ENCODE measurements at regions not wholly inside any gene's neighbourhood (a gene's known extent, or its start where the extent isn't known, plus 50 kb on each side); places are given as distances from the start of the nearest gene placed in this dataset.

DNA sequence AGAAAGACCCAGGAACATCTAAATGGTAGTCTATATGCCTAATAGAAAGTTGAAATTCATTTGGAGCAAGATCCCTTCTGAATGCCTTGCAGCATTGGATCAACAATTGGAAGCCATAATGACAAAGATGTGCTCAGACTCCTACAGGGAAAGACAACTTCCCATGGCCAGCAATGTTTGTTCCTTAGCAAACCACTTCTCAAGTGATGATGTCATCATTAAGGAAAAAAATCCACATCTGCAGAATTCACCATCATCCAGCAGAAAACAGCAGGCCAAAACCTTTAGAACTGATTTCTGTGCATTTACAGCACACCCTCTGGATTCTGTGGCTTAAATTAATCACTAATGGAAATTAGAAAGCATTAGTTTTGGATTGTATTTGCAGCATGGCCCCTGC lies 82.4 kb upstream of the ZIC3 start:
- no peak for DNase-seq

- DNase-seq = no peak
Observed at GRCh38 chrX:137482136-137482535, 83.8 kb upstream of the ZIC3 start.

GRCh38 chrX:137479386-137479785 lies 86.5 kb upstream of the ZIC3 start:
- DNase-seq = no peak

GRCh38 chrX:137441711-137442110 lies 124.2 kb upstream of the ZIC3 start:
- DNase-seq = no peak

DNA sequence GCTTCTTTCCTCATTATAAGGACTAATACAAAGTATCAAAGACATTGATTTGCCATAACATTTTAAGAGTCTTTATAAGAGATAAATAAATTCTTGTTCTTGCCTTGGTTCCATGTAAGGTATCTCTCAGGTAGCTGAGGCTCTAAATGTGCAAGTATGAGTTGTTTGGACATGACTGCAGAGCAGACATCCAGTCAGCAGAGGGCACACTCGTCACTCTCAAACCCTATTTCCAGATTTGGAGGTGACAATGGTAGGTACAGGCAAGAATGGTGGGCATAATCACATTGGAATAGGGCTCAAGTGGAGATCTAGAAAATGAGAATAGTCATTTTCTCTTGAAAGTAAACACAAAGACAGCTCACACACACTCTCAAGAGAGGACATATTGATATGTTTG lies 133.3 kb upstream of the ZIC3 start:
- DNase-seq = no peak

- DNase-seq = no peak
Observed at GRCh38 chrX:137431693-137432488, 134.0 kb upstream of the ZIC3 start.

GRCh38 chrX:137430984-137431475 lies 134.9 kb upstream of the ZIC3 start:
- no peak for DNase-seq

GRCh38 chrX:137430301-137430700 lies 135.6 kb upstream of the ZIC3 start:
- no peak for DNase-seq

- no peak for DNase-seq
Observed at GRCh38 chrX:137428766-137429591, 136.9 kb upstream of the ZIC3 start.

DNA sequence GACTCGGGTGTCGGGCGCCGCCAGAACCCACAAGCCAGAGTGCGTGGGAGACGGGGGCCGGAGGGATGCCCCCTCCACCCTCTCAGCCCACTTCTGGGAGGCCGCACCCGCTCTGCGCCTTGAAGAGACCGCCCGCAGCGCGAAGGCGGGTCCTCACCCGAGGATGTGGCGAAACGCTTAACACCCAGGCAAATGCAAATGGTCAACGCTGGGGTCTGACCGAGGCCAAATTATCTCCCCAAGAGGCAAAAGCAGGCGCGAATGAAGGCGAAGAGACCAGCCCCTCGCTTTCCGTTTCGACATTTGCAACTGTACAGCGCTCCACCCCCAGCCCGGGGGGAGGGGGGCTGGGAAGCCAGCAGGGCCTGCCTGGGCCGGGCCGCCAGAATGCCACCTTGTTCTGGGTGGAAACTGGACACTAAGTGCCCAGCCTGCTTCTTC lies 137.7 kb upstream of the ZIC3 start:
- DNase-seq = no peak

DNA sequence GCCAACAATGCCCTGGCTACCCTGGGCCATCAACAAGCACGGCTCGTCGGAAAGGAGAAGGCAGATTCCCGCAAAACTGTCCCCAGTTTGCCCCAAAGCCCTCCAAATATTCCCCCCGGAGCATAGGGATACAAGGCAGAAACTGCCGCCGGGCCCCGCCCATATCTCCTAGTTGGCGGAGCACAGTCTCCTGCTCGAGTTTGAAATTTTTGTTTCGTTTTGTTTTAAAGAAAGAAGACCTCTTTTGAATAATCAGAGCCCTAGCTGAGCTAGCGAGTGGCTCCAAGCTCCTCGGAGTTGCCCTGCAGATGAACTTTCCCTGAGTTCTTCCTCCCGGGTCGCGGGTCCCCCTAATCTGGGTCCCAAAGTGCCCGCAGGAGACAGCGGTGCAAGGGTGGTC lies 138.1 kb upstream of the ZIC3 start:
- no peak for DNase-seq

- DNase-seq = no peak
Observed at GRCh38 chrX:137427426-137427778, 138.5 kb upstream of the ZIC3 start.

DNA sequence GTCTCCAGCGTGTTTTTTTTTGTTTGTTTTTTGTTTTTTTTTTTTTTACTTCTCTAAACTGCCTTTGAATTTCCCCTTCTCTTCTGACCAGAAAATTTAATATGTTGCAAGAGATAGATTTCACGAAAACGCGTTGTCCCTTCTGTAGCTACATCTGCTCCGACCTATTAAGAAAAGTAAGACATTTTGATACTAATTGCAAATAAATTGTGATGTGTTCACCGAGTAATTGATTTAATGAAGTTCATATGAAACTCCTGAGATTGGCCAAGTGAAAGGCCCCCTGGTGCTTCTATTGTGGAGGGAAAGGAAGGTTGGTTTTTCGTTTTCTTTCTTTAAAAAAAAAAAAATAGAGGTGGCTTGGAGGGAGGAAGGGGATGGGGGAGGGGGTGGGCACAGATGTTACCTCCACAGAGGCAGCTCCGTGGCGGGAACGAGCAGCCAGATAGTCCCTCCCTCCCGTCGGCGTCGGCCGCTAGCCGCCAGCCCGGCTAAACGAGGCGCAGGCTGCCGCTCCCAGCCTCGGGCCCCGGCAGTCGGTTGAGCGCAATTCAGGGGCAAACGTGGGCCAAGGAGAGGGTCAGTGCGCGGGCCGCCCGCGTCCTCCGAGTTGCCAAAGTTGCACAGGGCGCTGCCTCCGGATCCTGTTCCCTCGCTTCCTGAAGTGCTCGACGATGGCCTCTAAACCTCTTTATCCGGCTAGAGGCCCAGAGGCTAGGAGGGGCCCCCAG lies 139.1 kb upstream of the ZIC3 start:
- no peak for DNase-seq

- DNase-seq = no peak
Observed at GRCh38 chrX:137425986-137426385, 139.9 kb upstream of the ZIC3 start.

- no peak for DNase-seq
Observed at GRCh38 chrX:137425273-137425902, 140.5 kb upstream of the ZIC3 start.

DNA sequence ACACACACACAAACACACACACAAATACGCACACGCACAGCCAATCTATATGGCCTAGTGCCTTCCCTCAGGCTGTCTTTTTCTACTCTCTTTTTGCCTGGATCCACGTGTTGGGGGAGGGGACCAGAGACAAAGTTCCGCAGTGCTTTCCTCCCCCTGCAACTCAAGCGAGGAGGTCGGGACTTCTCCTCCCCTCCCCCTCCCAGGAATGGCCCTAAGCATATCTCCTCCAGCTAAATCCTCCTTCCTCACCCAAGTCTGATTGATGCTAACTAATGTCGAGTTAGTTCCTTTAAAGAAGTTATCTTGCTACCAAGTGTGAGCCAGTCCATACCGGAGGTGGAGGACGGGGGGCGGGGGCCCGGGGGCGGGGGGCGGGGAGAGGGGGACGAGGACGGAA lies 141.2 kb upstream of the ZIC3 start:
- no peak for DNase-seq

DNA sequence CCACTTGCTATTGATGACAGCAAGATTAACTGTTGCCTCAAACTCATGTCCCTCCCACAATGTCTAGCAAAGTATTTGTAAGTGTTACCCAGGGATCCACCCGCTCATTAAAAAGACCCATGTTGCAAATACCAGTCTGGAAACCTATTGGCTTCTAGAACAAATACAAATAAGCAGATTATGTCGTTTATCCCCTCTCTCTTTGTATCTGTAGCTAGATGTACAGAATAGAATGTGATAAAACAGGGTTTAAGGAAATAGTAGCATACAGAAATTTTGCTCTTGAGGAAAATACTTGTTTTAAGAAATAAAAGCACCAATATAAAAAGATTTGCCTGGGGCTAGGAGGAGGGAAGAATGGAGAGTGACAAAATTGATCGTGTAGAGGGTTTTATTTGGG lies 142.7 kb upstream of the ZIC3 start:
- DNase-seq = no peak

DNA sequence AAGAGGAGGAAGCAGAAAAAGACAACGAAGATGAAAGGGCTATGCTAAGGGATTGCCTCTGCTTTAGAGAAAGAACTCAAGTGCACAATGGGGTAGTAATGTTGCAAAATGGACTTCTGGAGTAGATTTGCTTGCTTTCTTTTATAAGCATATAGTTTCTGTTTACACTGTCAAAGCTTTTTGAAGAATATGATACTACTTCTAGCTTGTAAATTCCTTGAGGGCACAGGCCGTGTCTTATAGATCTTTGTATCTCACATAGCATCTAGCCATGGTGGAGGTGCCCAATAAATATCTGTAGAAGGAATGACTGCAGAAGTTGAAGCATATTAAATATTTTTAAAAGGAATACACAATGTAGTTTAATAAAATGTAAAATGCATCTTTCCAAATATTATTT lies 147.8 kb upstream of the ZIC3 start:
- no peak for DNase-seq

DNA sequence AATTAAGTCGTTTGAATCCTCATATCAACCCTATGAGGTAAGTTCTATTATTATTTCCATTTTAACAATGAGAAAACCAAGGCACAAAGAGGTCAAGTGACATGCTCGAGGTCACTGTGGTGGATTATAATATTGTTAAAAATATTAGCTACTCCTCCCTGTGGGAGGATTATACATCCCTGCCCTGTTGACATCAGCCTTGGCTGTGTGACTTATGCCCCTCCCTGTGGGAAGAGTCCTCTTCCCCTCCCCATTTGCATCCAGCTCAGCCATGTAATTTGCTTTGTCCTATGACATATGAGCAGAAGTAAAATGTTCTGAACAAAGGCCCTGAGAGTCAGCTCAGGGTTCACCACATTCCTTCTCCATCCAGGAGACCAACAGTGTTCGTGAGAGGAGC lies 152.7 kb upstream of the ZIC3 start:
- no peak for DNase-seq

DNA sequence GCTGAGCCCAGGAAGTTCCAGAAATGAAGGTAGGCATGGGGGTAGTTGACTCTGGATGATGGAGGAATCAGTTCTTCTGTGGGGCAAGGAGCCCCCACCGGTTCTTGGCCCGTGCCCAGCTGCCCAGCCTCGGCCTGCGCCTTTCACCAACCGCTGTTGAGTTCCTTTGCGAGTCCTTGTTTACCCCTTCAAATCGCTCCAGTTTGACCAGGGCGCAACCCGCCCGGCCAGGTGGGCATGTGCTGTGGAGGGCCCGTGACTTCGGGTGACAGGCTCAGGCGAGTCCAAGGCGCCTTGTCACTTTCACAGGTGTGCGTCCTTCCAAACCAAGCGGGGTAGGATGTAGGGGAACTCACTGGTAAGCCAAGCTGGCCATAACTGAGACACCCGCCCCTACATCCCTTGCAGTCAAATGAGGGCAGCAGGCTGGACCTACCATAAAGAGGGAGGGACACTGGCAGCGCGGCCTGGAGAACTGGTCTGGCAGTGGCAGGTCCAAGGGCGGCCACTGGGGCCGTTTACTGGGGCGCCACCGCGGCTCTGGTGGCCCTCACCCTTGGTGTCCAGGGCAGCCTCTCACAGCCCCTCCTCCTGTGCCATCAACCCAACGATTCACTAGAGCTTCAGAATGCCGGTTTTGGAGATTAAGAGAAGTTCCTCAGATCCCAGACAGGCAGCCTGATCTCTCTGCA lies 160.3 kb upstream of the ZIC3 start:
- no peak for DNase-seq

- no peak for DNase-seq
Observed at GRCh38 chrX:137401092-137401491, 164.8 kb upstream of the ZIC3 start.

- no peak for DNase-seq
Observed at GRCh38 chrX:137387646-137388045, 178.3 kb upstream of the ZIC3 start.

Measured in CD4-positive, alpha-beta T cell treated with Interleukin-17A for 4 hours (primary cell).